ENCODE measurements at regions not wholly inside any gene's neighbourhood (a gene's known extent, or its start where the extent isn't known, plus 50 kb on each side); places are given as distances from the start of the nearest gene placed in this dataset.

DNA sequence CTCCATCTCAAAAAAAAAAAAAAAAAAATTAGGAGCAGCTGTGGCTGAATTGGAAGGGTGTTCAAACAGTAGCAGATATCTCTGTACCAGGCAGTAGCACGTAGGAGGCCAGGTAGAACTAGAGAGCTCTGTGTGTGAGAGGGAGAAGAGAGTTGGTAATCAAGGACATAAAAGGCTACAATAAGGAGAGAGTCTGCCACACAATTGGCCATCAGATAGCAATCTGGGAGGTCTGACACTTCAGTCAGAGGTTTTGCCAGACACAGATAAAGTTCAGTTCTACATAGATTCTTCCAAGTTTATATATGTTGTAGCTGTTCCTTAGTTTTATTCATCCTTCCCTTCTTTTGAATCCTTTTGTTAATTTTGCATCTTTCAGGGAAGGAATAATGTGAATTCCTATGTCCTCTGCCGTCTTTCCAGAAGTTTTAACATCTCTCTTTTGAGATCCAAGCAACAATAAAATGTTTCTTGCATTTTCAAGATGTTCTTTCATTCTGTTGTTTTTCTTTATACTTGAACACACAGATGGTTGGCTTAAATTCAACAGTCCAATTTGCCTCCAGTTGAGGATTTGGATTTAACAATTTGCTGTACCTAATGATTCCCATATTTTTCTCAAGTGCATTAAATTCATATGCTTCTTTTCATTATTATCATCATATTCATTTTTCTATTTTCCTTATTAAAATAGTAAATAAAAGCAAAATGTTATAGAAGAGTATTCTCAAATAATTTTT lies 600.3 kb upstream of the GCFC2 start:
- no peak for TF ChIP-seq CTCF (IDR thresholded peaks at IDR 0.05; ENCODE audit: low read depth, low read length, missing control alignments)
- H3K4me3 ChIP-seq (ENCODE audit: low read depth, low read length), result no peak overlapping the region
- no peak for DNase-seq (ENCODE audit: low read depth)

GRCh38 chr2:76307495-76307894 lies 596.8 kb upstream of the GCFC2 start:
- no peak for TF ChIP-seq CTCF (IDR thresholded peaks at IDR 0.05; ENCODE audit: low read depth, low read length, missing control alignments)
- H3K4me3 ChIP-seq (ENCODE audit: low read depth, low read length), result no peak overlapping the region
- DNase-seq (ENCODE audit: low read depth), result no peak

GRCh38 chr2:76298041-76298440 lies 587.3 kb upstream of the GCFC2 start:
- TF ChIP-seq CTCF (IDR thresholded peaks at IDR 0.05; ENCODE audit: low read depth, low read length, missing control alignments), result no peak
- no peak for DNase-seq (ENCODE audit: low read depth)
- H3K4me3 ChIP-seq (ENCODE audit: low read depth, low read length), result no peak overlapping the region

GRCh38 chr2:76296438-76296837 lies 585.7 kb upstream of the GCFC2 start:
- TF ChIP-seq CTCF (IDR thresholded peaks at IDR 0.05; ENCODE audit: low read depth, low read length, missing control alignments), result no peak
- DNase-seq (ENCODE audit: low read depth), result no peak
- H3K4me3 ChIP-seq (ENCODE audit: low read depth, low read length), result no peak overlapping the region

- no peak overlapping the region for H3K4me3 ChIP-seq (ENCODE audit: low read depth, low read length)
- TF ChIP-seq CTCF (IDR thresholded peaks at IDR 0.05; ENCODE audit: low read depth, low read length, missing control alignments), result no peak
- DNase-seq (ENCODE audit: low read depth), result no peak
Measured at GRCh38 chr2:76295762-76296161, 585.0 kb upstream of the GCFC2 start.

GRCh38 chr2:76288598-76288997 lies 577.9 kb upstream of the GCFC2 start:
- H3K4me3 ChIP-seq (ENCODE audit: low read depth, low read length), result no peak overlapping the region
- no peak for TF ChIP-seq CTCF (IDR thresholded peaks at IDR 0.05; ENCODE audit: low read depth, low read length, missing control alignments)
- no peak for DNase-seq (ENCODE audit: low read depth)

GRCh38 chr2:76288146-76288545 lies 577.4 kb upstream of the GCFC2 start:
- TF ChIP-seq CTCF (IDR thresholded peaks at IDR 0.05; ENCODE audit: low read depth, low read length, missing control alignments), result no peak
- no peak for DNase-seq (ENCODE audit: low read depth)
- H3K4me3 ChIP-seq (ENCODE audit: low read depth, low read length), result no peak overlapping the region
